ENCODE measurements at regions not wholly inside any gene's neighbourhood (a gene's known extent, or its start where the extent isn't known, plus 50 kb on each side); places are given as distances from the start of the nearest gene placed in this dataset.
"Not testable (repeated sequence)": the region's sequence is repeated elsewhere in the genome, so short reads cannot be mapped to it uniquely, and the experiment has no call there.

DNA sequence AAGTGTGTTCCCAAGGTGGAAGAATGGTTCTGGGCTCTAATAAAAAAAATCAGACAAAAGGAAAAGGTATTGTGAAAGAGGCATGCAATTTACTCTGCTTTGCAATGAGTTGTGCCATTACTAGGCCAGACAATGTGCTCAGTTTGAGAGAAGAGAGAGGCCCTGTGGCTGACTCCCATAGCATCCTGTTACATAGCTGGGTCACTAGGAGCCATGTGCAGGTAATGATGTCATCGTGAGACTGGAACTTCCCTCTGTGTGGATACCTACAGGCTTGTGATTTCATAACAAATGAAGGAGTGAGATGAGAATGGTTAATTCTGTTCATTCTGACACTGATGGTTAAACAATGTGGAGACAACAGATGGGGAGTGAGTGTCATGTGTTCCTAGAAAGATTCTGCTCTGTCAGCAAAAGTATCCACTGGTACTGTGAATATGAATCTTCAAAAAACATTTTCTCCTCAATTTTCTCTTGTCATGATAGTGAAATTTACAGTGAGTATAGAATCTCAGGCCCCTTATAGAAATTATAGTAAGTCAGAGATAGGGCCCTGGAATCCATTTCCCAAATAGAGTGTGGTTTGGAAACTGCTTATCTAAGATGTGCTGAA is 648.7 kb upstream of the DPPA4 start:
- Mint-ChIP-seq H3K9me3 (no peaks in the 10 kb centered on the region), H3K27me3 (ENCODE audit: insufficient read depth) (no peaks in the 10 kb centered on the region), H3K4me3 (no peak overlapping the region), H3K36me3 (ENCODE audit: low read depth) (no peaks in the 10 kb centered on the region), H3K4me1 (ENCODE audit: low read depth) (no peaks in the 10 kb centered on the region), H3K27ac (no peak overlapping the region)
- TF ChIP-seq, protein P1, sequence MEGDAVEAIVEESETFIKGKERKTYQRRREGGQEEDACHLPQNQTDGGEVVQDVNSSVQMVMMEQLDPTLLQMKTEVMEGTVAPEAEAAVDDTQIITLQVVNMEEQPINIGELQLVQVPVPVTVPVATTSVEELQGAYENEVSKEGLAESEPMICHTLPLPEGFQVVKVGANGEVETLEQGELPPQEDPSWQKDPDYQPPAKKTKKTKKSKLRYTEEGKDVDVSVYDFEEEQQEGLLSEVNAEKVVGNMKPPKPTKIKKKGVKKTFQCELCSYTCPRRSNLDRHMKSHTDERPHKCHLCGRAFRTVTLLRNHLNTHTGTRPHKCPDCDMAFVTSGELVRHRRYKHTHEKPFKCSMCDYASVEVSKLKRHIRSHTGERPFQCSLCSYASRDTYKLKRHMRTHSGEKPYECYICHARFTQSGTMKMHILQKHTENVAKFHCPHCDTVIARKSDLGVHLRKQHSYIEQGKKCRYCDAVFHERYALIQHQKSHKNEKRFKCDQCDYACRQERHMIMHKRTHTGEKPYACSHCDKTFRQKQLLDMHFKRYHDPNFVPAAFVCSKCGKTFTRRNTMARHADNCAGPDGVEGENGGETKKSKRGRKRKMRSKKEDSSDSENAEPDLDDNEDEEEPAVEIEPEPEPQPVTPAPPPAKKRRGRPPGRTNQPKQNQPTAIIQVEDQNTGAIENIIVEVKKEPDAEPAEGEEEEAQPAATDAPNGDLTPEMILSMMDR (IDR thresholded peaks at IDR 0.05): no peak
- DNase-seq: no peak

DNA sequence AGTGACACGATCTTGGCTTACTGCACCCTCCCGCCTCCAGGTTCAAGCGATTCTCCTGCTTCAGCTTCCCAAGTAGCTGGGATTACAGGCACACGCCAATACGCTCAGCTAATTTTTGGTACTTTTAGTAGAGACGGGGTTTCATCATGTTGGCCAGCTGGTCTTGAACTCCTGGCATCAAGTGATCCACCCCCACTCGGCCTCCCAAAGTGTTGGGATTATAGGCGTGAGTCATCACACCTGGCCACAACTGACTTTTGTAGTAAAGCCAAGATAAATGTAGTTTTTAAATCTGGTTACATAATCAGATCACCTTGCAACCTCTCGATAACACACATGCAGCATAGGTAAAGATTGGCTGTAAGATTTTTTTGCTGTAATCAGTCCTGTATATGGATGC is 657.5 kb upstream of the DPPA4 start:
- no peak for DNase-seq
- TF ChIP-seq, protein P1 (IDR thresholded peaks at IDR 0.05): no peak
- no peaks in the 10 kb centered on the region; the same call in 1 of the 2 replicates for H3K27me3 Mint-ChIP-seq (ENCODE audit: insufficient read depth)
- H3K4me3 Mint-ChIP-seq: no peak overlapping the region
- no peaks in the 10 kb centered on the region for H3K9me3 Mint-ChIP-seq
- H3K36me3 Mint-ChIP-seq (ENCODE audit: low read depth): no peaks in the 10 kb centered on the region
- no peaks in the 10 kb centered on the region for H3K4me1 Mint-ChIP-seq (ENCODE audit: low read depth)
- no peak overlapping the region for H3K27ac Mint-ChIP-seq

DNA sequence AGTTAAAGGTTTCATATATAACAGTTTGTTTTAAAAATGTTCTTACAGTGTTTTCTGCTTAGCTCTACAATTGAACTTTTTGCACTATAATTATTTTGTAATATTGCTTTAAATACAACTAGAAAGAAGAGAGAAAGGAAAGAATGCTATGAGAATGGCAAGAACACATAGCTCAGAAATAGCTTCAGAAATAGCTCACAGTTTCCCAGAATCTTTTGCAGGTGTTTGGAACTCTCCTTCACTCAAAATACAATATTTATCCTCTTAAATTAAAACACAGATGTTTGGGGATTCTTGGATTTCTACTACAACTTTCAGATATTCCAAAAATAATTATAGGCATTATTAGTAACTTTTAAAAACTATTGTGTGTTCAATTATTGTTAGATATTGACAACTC is 658.0 kb upstream of the DPPA4 start:
- Mint-ChIP-seq H3K4me1 (ENCODE audit: low read depth) (no peaks in the 10 kb centered on the region), H3K27ac (no peak overlapping the region), H3K9me3 (no peaks in the 10 kb centered on the region), H3K4me3 (no peak overlapping the region), H3K36me3 (ENCODE audit: low read depth) (no peaks in the 10 kb centered on the region), H3K27me3 (ENCODE audit: insufficient read depth) (no peaks in the 10 kb centered on the region; the same call in 1 of the 2 replicates)
- no peak for DNase-seq
- TF ChIP-seq, protein P1 (IDR thresholded peaks at IDR 0.05): no peak

DNA sequence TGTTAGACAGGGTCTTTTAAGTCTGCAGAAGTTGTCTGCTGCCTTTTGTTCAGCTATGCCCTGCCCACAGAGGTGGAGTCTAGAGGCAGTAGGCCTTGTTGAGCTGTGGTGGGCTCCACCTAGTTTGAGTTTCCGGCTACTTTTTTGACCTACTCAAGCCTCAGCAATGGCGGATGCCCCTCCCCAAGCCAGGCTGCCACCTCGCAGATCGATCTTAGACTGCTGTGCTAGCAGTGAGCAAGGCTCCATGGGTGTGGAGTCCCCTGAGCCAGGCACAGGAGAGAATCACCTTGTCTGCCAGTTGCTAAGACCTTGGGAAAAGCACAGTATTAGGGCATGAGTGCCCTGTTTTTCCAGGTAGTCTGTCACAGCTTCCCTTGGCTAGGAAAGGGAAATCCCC is 664.6 kb upstream of the DPPA4 start:
- not testable (repeated sequence) for H3K4me1 Mint-ChIP-seq (ENCODE audit: low read depth); H3K4me3 Mint-ChIP-seq; H3K27me3 Mint-ChIP-seq (ENCODE audit: insufficient read depth); H3K36me3 Mint-ChIP-seq (ENCODE audit: low read depth); H3K9me3 Mint-ChIP-seq; H3K27ac Mint-ChIP-seq; DNase-seq

DNA sequence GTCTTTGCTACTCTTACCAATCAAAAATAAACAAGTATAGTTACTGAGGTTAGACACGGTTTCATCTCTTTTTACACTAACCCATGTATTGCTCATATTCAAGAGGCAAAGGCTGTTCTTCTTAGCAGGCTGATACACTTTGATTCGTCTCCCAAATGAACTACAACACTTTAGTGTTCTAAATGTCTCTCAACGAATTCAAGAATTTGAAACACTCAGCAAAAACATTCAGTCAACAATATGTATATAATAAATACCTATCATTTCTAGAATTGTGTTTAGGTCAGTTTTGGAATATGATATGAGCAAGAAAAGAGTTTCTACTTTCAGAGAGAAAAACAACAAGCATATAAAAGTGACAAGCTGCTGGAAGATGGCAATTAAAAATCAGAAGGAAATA is 669.6 kb upstream of the DPPA4 start:
- peaks cover 4% of the 10 kb centered on the region for H3K27me3 Mint-ChIP-seq (ENCODE audit: insufficient read depth)
- DNase-seq: no peak
- no peaks in the 10 kb centered on the region; the same call in 1 of the 2 replicates for H3K9me3 Mint-ChIP-seq
- H3K36me3 Mint-ChIP-seq (ENCODE audit: low read depth): no peaks in the 10 kb centered on the region
- H3K4me1 Mint-ChIP-seq (ENCODE audit: low read depth): peaks cover 7% of the 10 kb centered on the region; the same call in 1 of the 2 replicates
- H3K27ac Mint-ChIP-seq: no peak overlapping the region
- no peak overlapping the region for H3K4me3 Mint-ChIP-seq
- TF ChIP-seq, protein P1 (IDR thresholded peaks at IDR 0.05): no peak

DNA sequence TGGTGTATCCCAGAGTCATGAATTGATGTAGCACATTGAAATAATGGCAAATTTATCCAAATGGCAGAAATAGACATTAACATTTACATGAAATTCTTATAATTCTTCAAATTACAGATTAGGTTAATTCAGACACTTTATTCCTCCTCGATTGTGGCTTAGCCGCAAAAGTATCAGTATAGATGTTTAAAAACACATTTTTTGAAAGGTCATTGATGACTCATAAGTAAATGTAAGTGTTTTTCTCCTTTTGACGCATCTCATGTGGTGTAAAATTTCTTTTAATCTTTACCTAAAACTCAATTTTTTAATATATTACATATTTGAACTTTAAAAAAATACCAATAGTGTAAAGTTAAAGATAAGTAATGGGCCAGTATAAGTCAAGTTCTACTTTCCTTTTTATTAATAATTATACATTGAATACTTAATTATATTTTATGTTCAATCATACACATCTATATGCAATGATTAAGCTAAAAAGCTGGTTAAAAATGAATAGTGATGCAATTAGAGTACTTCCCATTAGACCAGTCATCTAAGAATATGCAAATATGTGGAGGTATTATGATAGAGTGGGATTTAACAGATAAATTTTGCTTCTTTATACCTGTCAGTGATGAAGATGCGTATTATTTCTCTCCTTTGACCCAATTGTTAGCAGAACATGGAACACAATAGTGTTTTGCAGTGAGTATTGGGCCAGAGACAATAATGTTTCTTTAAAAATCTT is 678.1 kb upstream of the DPPA4 start:
- no peak for DNase-seq
- no peaks in the 10 kb centered on the region; the same call in 1 of the 2 replicates for H3K9me3 Mint-ChIP-seq
- no peaks in the 10 kb centered on the region for H3K27me3 Mint-ChIP-seq (ENCODE audit: insufficient read depth)
- TF ChIP-seq, protein P1 (IDR thresholded peaks at IDR 0.05): no peak
- H3K27ac Mint-ChIP-seq: no peak overlapping the region
- no peaks in the 10 kb centered on the region for H3K36me3 Mint-ChIP-seq (ENCODE audit: low read depth)
- H3K4me3 Mint-ChIP-seq: no peak overlapping the region
- H3K4me1 Mint-ChIP-seq (ENCODE audit: low read depth): peaks cover 7% of the 10 kb centered on the region; the same call in 1 of the 2 replicates

Measured in HFFc6 (cell line).